DMS79 treated with DMSO at 0.1 percent for 48 hours (cell line): ENCODE measurements at regions not wholly inside any gene's neighbourhood (a gene's known extent, or its start where the extent isn't known, plus 50 kb on each side); places are given as distances from the start of the nearest gene placed in this dataset.

ENCODE experiments used
- DNase-seq: peaks from one replicate; lab custom pipeline; 2025; lab: John Stamatoyannopoulos, UW

GRCh38 chr3:104750581-104750980 is 616.1 kb upstream of the ALCAM start:
- DNase-seq = no peak

DNA sequence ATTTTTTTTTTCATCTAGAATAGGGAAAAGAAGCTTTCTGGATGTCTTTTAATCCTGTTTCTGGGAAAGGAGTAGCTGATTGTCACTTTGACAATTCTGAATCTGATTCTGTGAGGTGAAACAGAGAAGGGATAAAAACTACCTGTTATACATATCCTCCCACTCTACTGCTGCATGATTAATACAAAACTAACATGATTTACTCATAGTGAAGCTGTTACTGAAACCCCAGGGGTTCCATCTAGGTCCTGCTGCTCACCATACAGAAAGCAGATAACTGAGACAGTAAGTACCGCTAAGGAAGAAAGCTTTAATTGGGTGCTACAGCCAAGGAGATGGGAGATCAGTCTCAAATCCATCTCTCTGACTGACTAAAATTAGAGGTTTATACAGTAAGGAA is 610.9 kb upstream of the ALCAM start:
- DNase-seq = no peak

DNA sequence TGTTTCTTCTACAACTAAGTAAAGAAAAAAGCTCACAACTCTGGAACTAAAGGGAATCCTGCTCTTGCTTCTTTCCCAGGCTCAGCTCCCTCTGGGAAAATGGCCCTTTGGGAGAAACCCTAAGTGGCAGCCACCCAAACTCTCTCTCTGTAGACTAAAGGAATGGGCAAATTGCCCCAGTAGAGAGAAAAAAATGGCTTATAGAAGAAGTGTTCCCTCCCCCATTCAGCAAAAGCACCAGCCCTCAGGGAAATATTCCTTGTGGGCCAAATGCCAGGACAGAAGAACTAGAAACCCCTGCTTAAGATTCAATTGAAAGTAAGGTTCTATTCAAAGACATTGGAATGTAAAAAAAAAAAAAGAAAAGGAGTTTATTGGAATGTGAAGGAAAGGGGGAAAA is 603.7 kb upstream of the ALCAM start:
- DNase-seq = no peak

GRCh38 chr3:104764496-104764895 is 602.2 kb upstream of the ALCAM start:
- DNase-seq = no peak

GRCh38 chr3:104768886-104769285 is 597.8 kb upstream of the ALCAM start:
- DNase-seq = no peak

DNA sequence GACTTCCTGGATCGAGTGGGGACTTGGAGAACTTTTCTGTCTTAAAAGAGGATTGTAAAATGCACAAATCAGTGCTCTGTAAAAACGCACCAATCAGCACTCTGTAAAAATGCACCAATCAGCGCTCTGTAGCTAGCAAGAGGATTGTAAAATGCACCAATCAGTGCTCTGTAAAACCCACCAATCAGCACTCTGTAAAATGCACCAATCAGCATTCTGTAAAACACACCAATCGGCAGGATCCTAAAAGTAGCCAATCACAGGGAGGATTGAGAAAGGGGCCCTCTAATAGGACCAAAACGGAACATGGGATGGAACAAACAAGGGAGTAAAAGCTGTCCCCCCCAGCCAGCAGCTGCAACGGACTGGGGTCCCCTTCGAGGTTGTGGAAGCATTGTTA is 587.4 kb upstream of the ALCAM start:
- DNase-seq = no peak

GRCh38 chr3:104781112-104781511 is 585.6 kb upstream of the ALCAM start:
- no peak for DNase-seq

GRCh38 chr3:104785947-104786346 is 580.8 kb upstream of the ALCAM start:
- no peak for DNase-seq

GRCh38 chr3:104787306-104787705 is 579.4 kb upstream of the ALCAM start:
- no peak for DNase-seq

DNA sequence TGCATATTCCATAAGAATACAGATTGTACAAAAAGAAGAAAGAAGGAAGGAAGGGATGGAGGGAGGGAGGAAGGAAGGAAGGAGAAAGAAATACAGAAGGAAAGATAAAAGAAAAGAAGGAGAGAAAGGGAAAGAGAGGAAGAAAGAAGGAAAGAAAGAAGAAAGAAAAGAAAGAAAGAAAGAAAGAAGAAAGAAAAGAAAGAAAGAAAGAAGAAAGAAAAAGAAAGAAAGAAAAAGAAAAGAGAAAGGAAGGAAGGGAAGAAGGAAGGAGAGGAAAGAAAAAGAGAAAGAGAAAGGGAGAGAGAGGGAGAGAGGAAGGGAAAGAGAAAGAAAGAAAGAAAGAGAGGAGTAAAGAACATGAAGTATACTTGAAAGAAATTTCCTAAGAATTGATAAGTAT is 577.9 kb upstream of the ALCAM start:
- DNase-seq = no peak

DNA sequence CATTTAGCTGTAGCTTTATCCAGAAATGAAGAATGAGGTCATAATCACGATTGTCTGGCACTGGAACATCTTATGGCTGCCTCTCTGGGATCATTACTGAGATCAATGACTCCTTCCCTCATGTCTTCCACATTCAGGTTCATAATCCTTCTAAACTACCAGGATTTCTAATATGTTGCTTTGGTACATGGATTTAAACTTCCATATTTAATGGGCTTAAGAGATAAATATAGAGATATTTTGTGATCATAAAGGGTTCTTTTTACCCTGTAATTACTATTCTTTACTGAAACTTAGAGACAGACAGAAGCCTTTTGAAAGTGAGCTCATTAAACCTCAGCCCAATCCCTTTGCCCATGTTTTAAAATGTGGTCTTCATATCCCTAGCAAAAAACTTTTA is 575.4 kb upstream of the ALCAM start:
- DNase-seq = no peak

DNA sequence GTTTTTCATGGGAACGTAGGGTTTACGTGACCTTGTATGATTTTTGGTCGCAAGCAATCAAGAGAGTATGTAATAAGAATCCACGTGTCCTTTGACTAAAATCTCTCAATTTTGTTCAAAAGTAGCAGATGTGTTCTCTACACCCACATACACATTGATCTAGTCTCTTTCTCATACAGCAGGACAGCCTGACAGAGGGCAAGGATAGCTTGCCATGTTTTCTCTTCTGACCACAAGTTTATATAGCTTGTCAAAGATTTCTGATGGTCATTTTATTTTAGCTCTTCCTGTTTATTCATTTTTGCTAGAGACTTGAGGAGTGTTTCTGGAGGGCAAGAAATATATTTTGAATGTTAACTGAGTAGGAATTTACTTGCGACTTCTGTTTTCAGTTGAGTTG is 570.2 kb upstream of the ALCAM start:
- no peak for DNase-seq

- no peak for DNase-seq
These were observed 561.7 kb upstream of the ALCAM start for GRCh38 chr3:104805042-104805441.

DNA sequence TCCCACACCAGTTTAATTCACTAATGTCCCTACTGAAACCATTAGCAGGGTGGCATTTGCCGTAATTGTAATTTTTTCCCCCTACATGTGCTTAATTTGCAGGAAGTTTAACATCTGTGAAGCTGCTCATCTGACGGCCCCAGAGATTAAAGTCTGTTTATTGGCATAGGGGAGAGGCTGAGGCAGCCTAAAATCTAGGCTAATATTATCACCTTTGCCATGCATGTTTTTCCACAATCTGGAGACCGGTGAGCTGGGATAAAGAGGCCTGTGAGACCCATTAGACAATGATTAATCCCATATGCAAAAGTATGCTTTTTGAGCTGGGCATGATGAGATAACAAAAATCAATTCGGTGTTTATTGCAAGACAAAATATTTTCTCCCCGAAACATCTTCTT is 561.2 kb upstream of the ALCAM start:
- DNase-seq = no peak

DNA sequence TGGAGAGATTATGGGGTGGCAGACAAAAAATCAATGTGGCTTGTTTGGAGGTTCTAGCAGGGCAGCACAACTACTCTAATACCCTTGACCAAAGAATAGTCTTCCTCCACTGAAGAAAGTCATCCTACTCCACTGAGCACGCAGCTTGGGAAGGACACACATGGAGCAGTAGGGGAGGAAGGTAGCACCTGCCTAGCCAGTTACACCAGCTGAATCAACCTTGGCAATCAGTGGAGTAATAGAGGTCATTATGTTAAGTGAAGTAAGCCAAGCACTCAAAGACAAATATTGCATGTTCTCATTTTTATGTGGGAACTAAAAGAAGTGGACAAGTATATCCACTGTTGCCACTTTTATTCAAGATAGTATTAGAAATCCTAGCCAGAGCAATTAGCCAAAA is 555.8 kb upstream of the ALCAM start:
- no peak for DNase-seq

GRCh38 chr3:104816008-104816407 is 550.7 kb upstream of the ALCAM start:
- no peak for DNase-seq

DNA sequence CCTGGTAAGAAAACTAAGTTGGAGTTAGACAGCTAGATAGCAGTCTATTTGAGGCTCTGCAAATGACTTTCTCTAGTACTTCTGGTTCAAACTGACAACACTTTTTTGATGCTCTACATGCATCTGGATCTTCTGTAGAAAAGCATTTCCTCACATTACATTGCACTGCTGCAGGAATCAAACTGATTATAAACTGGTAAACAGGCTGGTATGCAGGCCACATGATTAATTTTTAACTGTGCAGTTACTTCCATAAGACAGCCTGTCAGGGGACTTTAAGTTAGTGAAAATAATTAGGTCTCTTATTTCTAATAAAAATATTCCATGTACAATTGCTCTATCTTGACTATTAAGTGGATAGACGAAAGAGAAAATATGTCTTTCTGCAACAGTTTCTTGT is 550.0 kb upstream of the ALCAM start:
- DNase-seq = no peak

DNA sequence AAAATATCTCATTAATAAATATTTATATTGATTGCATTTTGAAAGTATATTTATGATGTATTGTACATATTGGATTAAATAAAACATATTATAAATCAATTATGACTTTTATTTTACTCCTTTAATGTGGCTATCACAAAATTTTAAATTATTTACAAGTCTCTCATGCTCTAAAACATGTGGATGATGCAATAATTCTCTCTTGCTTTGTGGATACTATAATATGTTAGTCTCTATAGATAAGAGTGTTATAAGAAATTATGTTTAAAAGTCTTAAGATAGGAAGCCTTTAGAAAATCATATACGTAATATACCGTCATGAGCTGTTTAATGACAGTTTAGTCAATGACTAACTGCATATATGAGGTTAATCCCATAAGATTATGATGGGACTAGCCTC is 547.4 kb upstream of the ALCAM start:
- DNase-seq = no peak

DNA sequence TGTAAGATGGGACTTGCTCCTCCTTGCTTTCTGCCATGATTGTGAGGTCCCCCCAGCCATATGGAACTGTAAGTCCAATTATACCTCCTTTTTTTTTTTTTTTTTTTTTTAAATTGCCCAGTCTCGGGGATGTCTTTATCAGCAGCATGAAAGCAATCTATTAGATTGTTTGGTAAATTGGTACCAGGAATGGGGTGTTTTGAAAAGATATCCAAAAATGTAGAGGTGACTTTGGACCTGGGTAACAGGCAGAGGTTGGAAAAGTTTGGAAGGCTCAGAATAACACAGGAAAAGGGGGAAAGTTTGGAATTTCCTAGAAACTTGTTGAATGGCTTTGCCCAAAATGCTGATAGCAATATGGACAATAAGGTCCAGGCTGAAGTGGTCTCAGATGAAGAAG is 545.8 kb upstream of the ALCAM start:
- DNase-seq = no peak

- DNase-seq = no peak
These were observed 541.6 kb upstream of the ALCAM start for GRCh38 chr3:104825116-104825515.

DNA sequence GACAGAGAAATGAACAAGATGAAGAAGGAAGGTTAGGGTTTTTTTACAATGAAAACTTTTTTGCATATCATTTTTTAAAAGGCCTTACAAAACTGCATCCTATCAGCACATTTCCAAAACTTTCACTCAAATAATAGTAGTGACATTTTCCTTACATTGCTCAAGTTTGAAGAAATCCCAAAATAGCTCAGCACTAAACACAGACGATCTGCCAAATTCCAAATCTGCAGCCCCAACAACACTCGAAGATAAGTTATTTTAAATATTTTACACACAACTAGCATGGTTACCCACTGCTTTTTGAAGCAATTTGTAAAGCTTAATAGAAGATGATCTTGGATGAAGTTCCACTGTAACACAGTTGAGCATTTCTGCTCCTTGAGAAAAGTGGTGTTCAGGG is 535.6 kb upstream of the ALCAM start:
- no peak for DNase-seq

DNA sequence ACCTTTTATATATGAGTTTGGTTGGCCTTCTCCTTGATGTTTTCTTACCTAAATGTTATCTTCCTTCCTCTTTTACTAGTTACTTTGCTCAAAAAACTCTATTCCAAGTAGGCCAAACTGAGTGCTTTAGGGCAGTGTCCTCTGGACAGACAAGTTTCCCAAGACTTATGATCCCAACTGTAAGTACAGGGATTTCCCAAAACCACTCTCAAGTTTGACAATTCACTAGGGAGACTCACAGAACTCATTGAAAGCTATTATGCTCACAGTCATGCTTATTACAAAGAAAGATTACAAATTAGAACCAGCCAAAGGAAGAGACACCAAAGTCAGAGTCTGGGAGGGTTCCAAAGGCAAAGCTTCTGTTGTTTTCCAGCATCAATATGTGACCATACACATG is 534.2 kb upstream of the ALCAM start:
- no peak for DNase-seq

GRCh38 chr3:104835376-104835775 is 531.3 kb upstream of the ALCAM start:
- no peak for DNase-seq

DNA sequence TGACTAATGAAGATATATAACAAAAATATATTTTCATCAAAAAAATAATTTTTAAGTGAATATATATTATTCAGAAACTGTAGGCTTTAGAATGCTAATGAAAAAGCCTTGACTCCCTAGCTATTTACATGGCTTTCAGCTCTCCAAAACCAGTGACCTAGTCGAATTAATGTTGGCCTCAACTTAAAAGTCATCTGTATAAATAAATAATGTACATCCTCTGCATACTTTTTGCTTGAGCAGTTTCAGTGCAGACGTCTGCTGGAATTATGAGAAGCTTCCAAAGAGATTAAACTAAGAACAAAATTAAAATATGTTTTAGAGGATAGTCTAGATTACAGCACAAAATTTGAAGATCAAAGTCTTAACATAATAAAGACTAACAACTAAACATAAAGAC is 520.4 kb upstream of the ALCAM start:
- DNase-seq = no peak

GRCh38 chr3:104849070-104849469 is 517.6 kb upstream of the ALCAM start:
- DNase-seq = no peak
